Natural killer cell treated with Interleukin-12 subunit alpha and Interleukin-12 subunit beta and Interleukin-15 and Interleukin-18, amount 100 ng/mL, for 72 hours (primary cell): ENCODE measurements at regions not wholly inside any gene's neighbourhood (a gene's known extent, or its start where the extent isn't known, plus 50 kb on each side); places are given as distances from the start of the nearest gene placed in this dataset.

Source experiments
- ATAC-seq, 2 donors: fragments of 150-1000 bp; cut with Tn5 transposase in 1 of 2; sonication (Bioruptor Pico), chemical (Tn5 transposase) in 1 of 2; 2 replicates each; pipeline ENCODE4 v1.10.0; 2021
- DNase-seq: peaks from one replicate; pipeline ENCODE4 v3.0.0; 2022; ENCODE audit warnings: low spot score
- H3K27ac Mint-ChIP-seq, 2 donors: 1 replicate in 1 of 2; 2 replicates in 1 of 2; pipeline ENCODE4 v1.8.0; 2022; ENCODE audit warnings: mixed read lengths in 2 of 2, mild to moderate bottlenecking in 1 of 2, moderate library complexity in 1 of 2
- H3K27me3 Mint-ChIP-seq, 2 donors: 1 replicate in 1 of 2; 2 replicates in 1 of 2; pipeline ENCODE4 v1.8.0; 2022; ENCODE audit warnings: mixed read lengths in 2 of 2
- H3K36me3 Mint-ChIP-seq: one replicate; pipeline ENCODE4 v1.8.0; 2022; ENCODE audit warnings: mixed read lengths
- H3K4me1 Mint-ChIP-seq, 2 donors: 1 replicate in 1 of 2; 2 replicates in 1 of 2; pipeline ENCODE4 v1.8.0; 2022; ENCODE audit warnings: low read depth in 2 of 2, mixed read lengths in 2 of 2, mild to moderate bottlenecking in 1 of 2
- H3K4me3 Mint-ChIP-seq: one replicate; pipeline ENCODE4 v1.8.0; 2022; ENCODE audit warnings: mixed read lengths
- H3K9me3 Mint-ChIP-seq: 2 replicates; pipeline ENCODE4 v1.8.0; 2022; ENCODE audit warnings: mixed read lengths

DNA sequence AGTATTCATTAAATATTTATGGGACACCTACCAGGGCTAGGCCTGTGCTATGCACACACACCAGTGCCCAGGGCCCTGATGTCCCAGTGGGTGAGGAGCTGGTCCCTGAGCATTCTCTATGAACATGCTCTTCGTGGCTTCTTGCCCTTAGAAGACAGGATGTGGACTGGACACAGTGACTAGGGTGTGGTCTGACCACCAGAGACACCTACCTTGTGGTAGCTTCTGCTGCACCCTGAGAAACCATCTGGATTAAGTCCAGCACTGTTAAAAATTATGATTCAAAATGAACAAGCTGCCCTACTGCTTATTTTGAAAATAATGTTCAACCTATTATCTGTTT is 112.9 kb upstream of the RPS6KA2 start:
- peak; percentile 61 for ATAC-seq
- Mint-ChIP-seq H3K27ac (no peak overlapping the region), H3K4me1 (peaks cover 16% of the 10 kb centered on the region in 2 donors), H3K4me3 (no peak overlapping the region), H3K36me3 (no peaks in the 10 kb centered on the region), H3K9me3 (no peaks in the 10 kb centered on the region), H3K27me3 (no peaks in the 10 kb centered on the region)
- DNase-seq = no peak

DNA sequence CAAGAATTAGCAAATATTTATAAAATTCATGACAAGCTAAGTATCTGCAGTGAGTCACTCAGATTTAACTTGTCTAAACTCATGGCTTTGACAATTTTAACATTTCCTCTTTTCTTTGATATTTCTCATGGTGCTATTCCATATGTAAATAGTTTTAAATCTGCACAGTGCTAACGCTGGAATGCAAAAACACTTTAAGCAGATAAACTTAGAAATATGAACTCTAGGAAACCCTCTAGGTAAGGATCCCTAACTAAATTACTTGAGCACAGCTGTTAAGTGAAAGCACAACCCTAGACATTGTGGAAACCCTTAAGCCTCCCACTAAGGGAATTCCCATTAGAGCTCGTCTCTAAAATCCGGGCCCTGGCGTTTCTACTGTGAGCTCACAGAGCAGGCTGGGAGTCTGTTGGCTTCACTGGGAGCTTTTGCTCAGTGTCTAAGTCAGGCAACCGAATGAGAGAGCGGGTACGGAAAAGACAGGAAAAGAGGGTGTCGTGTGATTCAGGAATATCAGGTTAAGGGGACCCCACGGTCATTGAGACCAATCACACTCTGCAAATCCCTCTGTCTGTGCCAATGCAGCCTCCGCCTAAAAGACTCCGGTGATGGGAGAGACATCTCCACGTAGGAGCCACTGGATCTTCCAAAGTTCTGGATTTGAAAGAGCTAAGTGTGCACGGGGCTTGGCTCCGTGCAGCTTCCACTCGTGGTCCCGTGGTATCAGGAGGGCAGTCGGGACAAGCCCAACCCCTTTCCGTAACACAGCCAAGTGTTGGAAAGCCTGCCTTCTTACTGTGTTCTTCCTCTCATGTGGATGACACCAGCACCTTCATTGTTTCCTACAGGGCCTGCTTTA is 112.3 kb upstream of the RPS6KA2 start:
- Mint-ChIP-seq H3K4me1 (peaks cover 16% of the 10 kb centered on the region in 2 donors), H3K36me3 (no peaks in the 10 kb centered on the region), H3K4me3 (no peak overlapping the region), H3K27ac (no peak overlapping the region), H3K27me3 (no peaks in the 10 kb centered on the region), H3K9me3 (no peaks in the 10 kb centered on the region)
- DNase-seq (no peak), ATAC-seq (no peak)

DNA sequence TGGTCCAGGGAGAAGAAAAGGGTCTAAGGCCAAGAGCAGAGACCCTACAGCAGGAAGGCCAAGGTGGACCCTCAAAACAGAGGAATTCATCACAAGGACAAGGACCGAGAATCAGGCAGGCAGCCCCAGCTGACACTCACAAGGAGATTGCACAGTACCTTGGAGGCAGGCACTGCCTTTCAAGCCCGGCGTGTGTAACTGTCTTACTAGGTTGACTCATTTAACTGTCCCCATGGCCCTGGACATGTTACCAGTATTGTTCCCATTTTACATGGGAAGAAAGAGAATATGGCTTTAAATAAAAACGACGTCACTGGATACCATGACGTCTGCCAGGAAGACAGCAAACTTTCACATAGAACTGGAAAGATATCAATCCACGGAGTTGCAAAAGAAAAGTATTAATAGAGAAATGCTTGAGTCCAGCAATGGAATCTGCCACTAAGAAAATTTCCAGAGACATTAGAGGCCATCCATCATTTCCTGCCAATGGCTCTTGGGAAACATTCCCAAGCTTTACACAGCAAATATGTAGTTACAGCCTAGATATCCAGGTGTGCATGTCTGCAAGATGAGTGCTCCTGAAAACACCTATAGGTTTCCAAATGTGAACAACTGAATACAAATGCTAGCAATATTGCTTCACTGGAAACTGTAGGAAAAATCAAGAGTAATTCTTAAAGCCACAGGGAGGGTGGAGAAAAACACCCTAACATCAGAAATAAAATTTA is 111.5 kb upstream of the RPS6KA2 start:
- H3K27me3 Mint-ChIP-seq = no peaks in the 10 kb centered on the region
- no peak overlapping the region for H3K27ac Mint-ChIP-seq
- H3K9me3 Mint-ChIP-seq = no peaks in the 10 kb centered on the region
- ATAC-seq (no peak), DNase-seq (no peak)
- no peaks in the 10 kb centered on the region for H3K36me3 Mint-ChIP-seq
- H3K4me1 Mint-ChIP-seq = peaks cover 16% of the 10 kb centered on the region in 2 donors
- H3K4me3 Mint-ChIP-seq = no peak overlapping the region

DNA sequence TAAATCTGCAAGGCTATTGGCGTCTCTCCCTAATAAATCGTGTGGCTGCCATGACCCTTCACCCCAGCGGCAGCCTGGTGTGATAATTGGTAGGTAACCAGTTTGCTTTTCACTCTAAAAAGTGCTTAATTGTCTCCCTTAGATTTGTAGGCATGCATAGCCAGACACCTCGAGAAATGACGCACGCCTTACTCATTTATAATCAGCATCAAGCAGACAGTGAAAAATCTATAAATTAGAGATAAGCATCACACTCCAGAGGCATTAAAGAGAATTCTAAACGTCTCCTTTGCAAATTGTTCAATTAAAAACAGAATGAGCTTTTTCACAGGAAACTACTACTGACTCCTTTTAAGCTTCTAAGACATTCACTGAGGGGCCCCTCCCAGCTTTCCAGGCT is 110.2 kb upstream of the RPS6KA2 start:
- no peaks in the 10 kb centered on the region for H3K9me3 Mint-ChIP-seq
- ATAC-seq (no peak), DNase-seq (no peak)
- H3K27ac Mint-ChIP-seq = no peak overlapping the region
- H3K27me3 Mint-ChIP-seq = no peaks in the 10 kb centered on the region
- no peak overlapping the region for H3K4me3 Mint-ChIP-seq
- H3K4me1 Mint-ChIP-seq = peaks cover 16% of the 10 kb centered on the region in 2 donors
- no peaks in the 10 kb centered on the region for H3K36me3 Mint-ChIP-seq

DNA sequence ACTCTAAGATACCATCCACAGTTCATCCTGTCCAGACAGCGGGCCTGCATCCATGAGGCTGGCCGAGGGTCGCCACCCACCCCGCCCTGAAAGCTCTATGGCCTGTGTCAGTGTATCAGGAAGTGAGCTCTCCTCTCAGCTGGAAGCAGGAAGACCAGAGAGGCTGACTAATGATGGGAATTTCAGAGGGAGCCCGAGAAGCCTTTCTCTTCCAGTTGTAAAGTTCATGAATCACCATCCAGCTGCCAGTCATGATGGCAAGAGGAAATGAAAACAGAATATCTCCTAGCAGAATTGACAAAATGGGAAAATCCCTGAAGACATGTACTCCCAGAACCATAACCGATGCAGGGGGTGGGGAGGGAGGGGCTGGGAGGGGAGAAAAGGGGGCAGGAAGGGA is 109.6 kb upstream of the RPS6KA2 start:
- ATAC-seq (no peak), DNase-seq (no peak)
- no peaks in the 10 kb centered on the region for H3K9me3 Mint-ChIP-seq
- H3K36me3 Mint-ChIP-seq = no peaks in the 10 kb centered on the region
- H3K4me1 Mint-ChIP-seq = peaks cover 16% of the 10 kb centered on the region in 2 donors
- H3K27me3 Mint-ChIP-seq = no peaks in the 10 kb centered on the region
- H3K4me3 Mint-ChIP-seq = no peak overlapping the region
- H3K27ac Mint-ChIP-seq = no peak overlapping the region

DNA sequence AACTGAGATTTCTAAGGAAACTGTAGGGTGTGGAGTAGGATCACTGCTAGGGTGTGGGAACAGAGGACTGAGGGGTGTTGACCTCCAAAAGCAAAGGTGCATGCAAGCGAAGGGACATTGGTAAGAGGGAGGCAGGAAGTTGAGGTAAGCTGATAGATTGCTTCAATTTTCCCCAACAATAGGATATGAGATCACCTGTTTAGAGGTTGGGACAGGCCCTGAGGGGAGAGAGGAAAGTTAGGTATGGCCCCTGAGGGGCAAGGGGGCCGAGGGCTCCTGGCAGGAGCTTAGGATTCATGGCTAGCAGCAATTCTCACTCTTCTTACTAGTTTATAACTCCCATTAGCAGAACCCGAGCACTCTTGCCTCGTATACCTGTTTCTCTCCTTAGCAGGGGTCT is 106.8 kb upstream of the RPS6KA2 start:
- Mint-ChIP-seq H3K9me3 (no peaks in the 10 kb centered on the region), H3K4me1 (peaks cover 0 to 4% of the 10 kb centered on the region in 2 donors), H3K36me3 (no peaks in the 10 kb centered on the region), H3K27ac (no peak overlapping the region), H3K27me3 (no peaks in the 10 kb centered on the region), H3K4me3 (no peak overlapping the region)
- ATAC-seq (no peak), DNase-seq (no peak)

DNA sequence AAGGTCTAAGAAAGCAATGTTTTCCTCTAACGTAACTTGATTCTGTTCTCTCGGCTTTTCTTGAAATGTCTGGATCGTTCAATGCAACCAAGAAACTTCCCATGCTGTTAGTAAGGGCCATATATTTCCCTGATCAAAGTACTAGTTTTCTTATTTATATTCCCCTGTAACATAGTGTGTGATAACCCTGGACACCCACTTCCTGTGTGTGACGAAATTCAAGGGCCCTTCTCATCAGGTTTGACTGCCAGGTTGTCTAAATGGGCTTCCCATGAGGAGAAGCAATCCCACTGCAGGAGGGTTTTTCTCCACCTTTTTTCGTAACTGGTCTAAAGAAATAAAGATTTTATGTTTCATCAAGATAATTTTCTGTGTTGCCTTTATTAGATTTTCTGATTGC is 102.6 kb upstream of the RPS6KA2 start:
- no peak for DNase-seq
- peaks cover 0 to 8% of the 10 kb centered on the region in 2 donors for H3K4me1 Mint-ChIP-seq
- H3K27me3 Mint-ChIP-seq = peaks cover 0 to 2% of the 10 kb centered on the region in 2 donors
- H3K4me3 Mint-ChIP-seq = no peak overlapping the region
- no peaks in the 10 kb centered on the region for H3K9me3 Mint-ChIP-seq
- no peak for ATAC-seq
- H3K27ac Mint-ChIP-seq = no peak overlapping the region
- H3K36me3 Mint-ChIP-seq = no peaks in the 10 kb centered on the region

DNA sequence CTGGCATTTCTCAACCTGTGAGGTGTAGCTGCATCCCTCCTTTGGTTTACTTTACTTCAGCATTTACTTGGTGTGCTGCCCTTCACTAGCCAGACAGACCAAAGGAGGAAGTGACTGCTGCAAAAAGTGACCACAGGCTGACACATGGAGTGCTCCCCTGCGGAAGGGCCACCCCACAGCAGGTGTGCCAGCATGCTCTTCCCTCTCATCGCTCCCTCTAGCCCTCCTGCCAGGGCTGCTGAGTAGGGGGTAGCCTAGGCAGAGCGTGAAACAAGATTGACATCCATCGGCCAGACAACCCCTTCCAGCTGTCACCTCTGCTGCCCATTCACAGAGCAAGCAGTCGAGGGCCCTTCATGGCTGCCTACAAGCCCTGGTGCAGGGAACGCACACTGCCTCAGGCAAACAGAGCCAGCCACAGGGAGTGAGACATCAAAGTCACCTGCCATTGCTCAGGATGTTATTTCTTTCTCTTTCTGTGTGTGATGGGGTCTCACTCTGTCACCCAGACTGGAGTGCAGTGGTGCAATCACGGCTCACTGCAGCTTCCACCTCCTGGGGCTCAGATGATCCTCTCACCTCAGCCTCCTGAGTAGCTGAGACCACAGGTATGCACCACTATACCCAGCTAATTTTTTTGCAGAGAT is 102.0 kb upstream of the RPS6KA2 start:
- H3K4me3 Mint-ChIP-seq = no peak overlapping the region
- no peak for DNase-seq
- peak in 1 of 2 donors; percentile 48 for ATAC-seq
- H3K27ac Mint-ChIP-seq = no peak overlapping the region
- H3K27me3 Mint-ChIP-seq = peaks cover 0 to 2% of the 10 kb centered on the region in 2 donors
- H3K4me1 Mint-ChIP-seq = peaks cover 0 to 8% of the 10 kb centered on the region in 2 donors
- H3K9me3 Mint-ChIP-seq = no peaks in the 10 kb centered on the region
- H3K36me3 Mint-ChIP-seq = no peaks in the 10 kb centered on the region

DNA sequence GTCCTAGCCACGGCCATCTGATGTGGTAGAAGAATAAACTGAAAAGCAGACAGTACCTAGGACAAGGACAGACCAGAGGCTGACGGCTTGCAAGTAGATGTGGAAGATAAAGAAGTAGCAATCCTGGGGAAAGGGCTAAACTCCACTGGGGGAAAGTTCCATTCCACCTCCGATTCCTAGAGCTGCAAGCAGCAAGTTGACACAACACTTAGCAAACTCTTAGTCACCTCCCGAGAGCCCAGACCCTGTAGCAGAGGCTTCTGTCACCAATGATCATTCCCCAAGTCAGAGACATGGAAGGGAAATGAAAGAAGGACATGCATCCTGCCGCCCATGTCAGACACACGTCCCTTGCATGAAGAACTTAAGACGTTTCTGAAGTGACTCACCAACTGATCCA is 99.2 kb upstream of the RPS6KA2 start:
- DNase-seq (no peak), ATAC-seq (no peak)
- H3K4me1 Mint-ChIP-seq = peaks cover 0 to 8% of the 10 kb centered on the region in 2 donors
- H3K27me3 Mint-ChIP-seq = peaks cover 0 to 2% of the 10 kb centered on the region in 2 donors
- no peaks in the 10 kb centered on the region for H3K36me3 Mint-ChIP-seq
- no peak overlapping the region for H3K4me3 Mint-ChIP-seq
- H3K27ac Mint-ChIP-seq = no peak overlapping the region
- no peaks in the 10 kb centered on the region for H3K9me3 Mint-ChIP-seq

DNA sequence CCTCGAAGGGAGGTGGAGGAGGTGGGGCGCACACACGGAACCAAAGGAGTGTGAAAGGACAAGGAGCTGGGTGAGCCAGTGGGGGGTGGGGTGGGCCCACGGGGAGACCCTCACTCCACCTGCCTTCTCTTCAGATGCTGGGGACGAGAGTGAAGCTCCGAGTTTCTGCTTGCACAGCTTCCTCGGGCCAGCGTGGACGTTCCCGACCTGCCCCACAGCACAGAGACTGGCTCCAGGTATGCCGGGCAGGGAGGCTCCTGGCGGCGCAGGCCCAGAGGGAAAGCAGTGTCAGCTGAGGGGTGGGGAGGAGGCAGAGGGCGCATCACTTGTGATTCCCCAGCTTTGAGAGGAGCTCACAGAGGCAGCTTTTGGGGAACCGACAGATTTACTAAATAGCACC is 98.5 kb upstream of the RPS6KA2 start:
- Mint-ChIP-seq H3K9me3 (no peaks in the 10 kb centered on the region), H3K36me3 (no peaks in the 10 kb centered on the region), H3K27me3 (peaks cover 0 to 2% of the 10 kb centered on the region in 2 donors), H3K4me3 (no peak overlapping the region), H3K4me1 (peaks cover 0 to 8% of the 10 kb centered on the region in 2 donors), H3K27ac (no peak overlapping the region)
- DNase-seq = no peak
- ATAC-seq = no peak

DNA sequence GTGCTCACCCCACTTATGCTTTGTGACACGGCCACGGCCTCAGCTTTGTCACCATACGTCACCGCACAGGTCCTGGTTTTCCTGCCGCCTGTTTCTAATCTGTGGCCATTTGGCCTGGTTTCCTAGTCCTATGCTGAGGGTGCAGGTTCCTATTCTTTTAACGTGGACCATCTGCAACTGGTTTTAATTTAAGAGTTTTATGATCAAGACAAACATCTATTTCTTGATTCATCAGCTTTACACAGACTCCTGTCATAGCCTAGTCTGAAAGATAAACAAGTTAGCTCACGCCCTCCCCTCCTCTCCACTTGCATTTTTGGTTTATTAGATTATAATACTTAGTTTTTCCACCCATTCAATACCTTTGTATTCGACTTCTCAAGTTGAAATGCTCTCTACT is 97.5 kb upstream of the RPS6KA2 start:
- no peak for ATAC-seq
- Mint-ChIP-seq H3K4me1 (peaks cover 0 to 6% of the 10 kb centered on the region in 2 donors), H3K27ac (no peak overlapping the region), H3K36me3 (no peaks in the 10 kb centered on the region), H3K9me3 (no peaks in the 10 kb centered on the region), H3K4me3 (no peak overlapping the region), H3K27me3 (peaks cover 0 to 2% of the 10 kb centered on the region in 2 donors)
- DNase-seq = no peak

DNA sequence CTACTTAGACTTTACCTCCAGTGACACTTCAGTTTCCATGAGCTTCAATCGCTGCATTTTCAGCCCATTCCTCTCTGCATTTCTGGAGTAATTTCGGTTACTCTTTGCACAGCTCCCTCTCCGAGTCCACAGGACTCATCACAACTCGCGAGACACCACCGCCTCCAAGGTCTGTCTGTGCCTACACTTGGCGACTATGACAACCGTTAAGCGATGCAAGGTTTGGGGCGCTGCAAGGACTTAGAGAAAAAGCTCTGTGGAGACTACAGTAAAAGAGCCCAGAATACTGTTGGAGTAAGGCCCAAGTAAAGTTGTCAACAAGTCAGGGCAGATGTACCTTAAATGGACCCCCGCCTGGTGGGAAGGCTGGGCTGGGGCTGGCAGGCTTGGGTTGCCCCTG is 95.7 kb upstream of the RPS6KA2 start:
- no peak overlapping the region for H3K27ac Mint-ChIP-seq
- no peak overlapping the region for H3K4me3 Mint-ChIP-seq
- ATAC-seq (no peak), DNase-seq (no peak)
- peaks cover 0 to 2% of the 10 kb centered on the region in 2 donors for H3K27me3 Mint-ChIP-seq
- H3K9me3 Mint-ChIP-seq = no peaks in the 10 kb centered on the region
- H3K4me1 Mint-ChIP-seq = no peaks in the 10 kb centered on the region
- H3K36me3 Mint-ChIP-seq = no peaks in the 10 kb centered on the region

DNA sequence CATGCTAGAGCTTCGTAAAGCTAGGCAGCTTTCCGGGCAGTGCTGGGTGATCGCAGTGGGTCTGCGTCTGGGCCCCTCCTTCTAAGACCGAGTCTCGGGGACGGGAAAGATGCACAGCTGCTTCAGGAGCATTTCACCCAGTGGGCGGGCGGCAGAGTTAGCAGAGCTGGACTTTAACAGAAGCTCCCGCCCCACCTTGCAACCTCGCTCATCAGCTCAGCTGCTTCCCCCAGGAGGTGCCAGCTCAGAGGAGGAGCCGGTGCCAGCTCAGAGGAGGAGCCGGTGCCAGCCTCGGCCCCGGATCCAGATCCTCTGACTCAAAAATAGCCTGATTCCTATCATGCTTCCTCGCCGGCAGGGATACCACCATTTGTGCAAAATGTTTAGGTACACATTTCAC is 94.5 kb upstream of the RPS6KA2 start:
- H3K36me3 Mint-ChIP-seq = no peaks in the 10 kb centered on the region
- H3K27ac Mint-ChIP-seq = no peak overlapping the region
- DNase-seq (no peak), ATAC-seq (no peak)
- no peak overlapping the region for H3K4me3 Mint-ChIP-seq
- H3K4me1 Mint-ChIP-seq = no peaks in the 10 kb centered on the region
- no peaks in the 10 kb centered on the region for H3K9me3 Mint-ChIP-seq
- peaks cover 6 to 9% of the 10 kb centered on the region in 2 donors for H3K27me3 Mint-ChIP-seq

DNA sequence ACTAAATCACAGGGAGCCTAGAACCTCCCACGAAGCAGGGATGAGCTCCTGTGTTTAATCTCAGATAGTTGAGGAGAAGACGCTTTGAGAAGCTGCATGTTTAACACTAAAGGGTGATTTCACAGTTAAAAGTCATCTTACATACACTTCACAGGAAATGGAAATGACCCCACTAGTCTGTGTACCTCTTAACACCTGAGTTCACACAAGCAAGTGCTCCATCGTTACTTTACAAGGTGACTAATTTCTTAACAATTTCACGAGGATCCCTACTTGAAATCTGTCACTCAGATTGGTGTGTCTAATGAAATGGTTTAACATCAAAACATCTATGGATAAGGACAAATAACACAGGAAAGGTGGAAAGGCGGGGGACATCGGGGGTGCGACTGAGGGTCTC is 93.8 kb upstream of the RPS6KA2 start:
- Mint-ChIP-seq H3K27me3 (peaks cover 8 to 9% of the 10 kb centered on the region in 2 donors), H3K27ac (no peak overlapping the region), H3K36me3 (no peaks in the 10 kb centered on the region), H3K4me3 (no peak overlapping the region), H3K9me3 (no peaks in the 10 kb centered on the region), H3K4me1 (no peaks in the 10 kb centered on the region)
- ATAC-seq (no peak), DNase-seq (no peak)
